Tibial nerve (tissue), 4 donors: ENCODE measurements at regions not wholly inside any gene's neighbourhood (a gene's known extent, or its start where the extent isn't known, plus 50 kb on each side); places are given as distances from the start of the nearest gene placed in this dataset.

Experiments used
- DNase-seq, 2 donors: peaks; one replicate each; pipeline ENCODE4 v3.0.0-alpha.2; 2019; ENCODE audit warnings: low spot score in 2 of 2
- H3K27ac ChIP-seq, 4 donors: fragments of 200-600 bp; sonication (generic) in 3 of 4; one replicate each; pipeline ENCODE4 v1.5.1; 2017 to 2019; ENCODE audit warnings: mild to moderate bottlenecking in 1 of 4
- H3K27me3 ChIP-seq, 2 donors: fragments of 200-600 bp; sonication (generic) in 1 of 2; one replicate each; pipeline versions ENCODE4 v1.5.1 to v1.6.0; 2017 to 2019
- H3K36me3 ChIP-seq, 3 donors: fragments of 200-600 bp; sonication (generic); one replicate each; pipeline ENCODE4 v1.5.1; 2018 to 2019
- H3K4me1 ChIP-seq, 4 donors: fragments of 200-600 bp; sonication (generic) in 3 of 4; one replicate each; pipeline ENCODE4 v1.5.1; 2017 to 2019
- H3K4me3 ChIP-seq, 4 donors: fragments of 200-600 bp; sonication (generic) in 3 of 4; one replicate each; pipeline ENCODE4 v1.5.1; 2017 to 2019; ENCODE audit warnings: mild to moderate bottlenecking in 1 of 4, moderate library complexity in 1 of 4
- H3K9me3 ChIP-seq, 4 donors: fragments of 200-600 bp; sonication (generic) in 3 of 4; one replicate each; pipeline ENCODE4 v1.5.1; 2017 to 2019
- CTCF ChIP-seq, 5 experiments: fragments of 200-600 bp in 3 of 5; fragments of 450-650 bp in 2 of 5; sonication (generic) in 3 of 5; IDR thresholded peaks; one replicate each; pipeline ENCODE4 v1.5.1; 2016 to 2019; ENCODE audit warnings: antibody characterized with exemption in 5 of 5, mild to moderate bottlenecking in 3 of 5, moderate library complexity in 2 of 5
- EP300 ChIP-seq, 2 donors: sonication (generic); formaldehyde crosslinking; IDR thresholded peaks; one replicate each; pipeline ENCODE4 v1.6.1; 2017; ENCODE audit warnings: antibody characterized with exemption in 2 of 2, mild to moderate bottlenecking in 1 of 2
- POLR2A ChIP-seq, 2 donors: fragments of 450-650 bp; IDR thresholded peaks; one replicate each; pipeline ENCODE4 v1.6.1; 2017; ENCODE audit warnings: antibody characterized with exemption in 2 of 2, mild to moderate bottlenecking in 2 of 2, moderate library complexity in 2 of 2
- WGBS, 2 donors: methylation state at CpG; one replicate each; pipeline ENCODE4 v1.1.5; 2018; 5-methylcytosine and 5-hydroxymethylcytosine counted together

GRCh38 chr2:9065901-9066300 lies 62.4 kb upstream of the MBOAT2 start:
- Histone ChIP-seq H3K27me3 (no peaks in the 10 kb centered on the region), H3K4me1 (no peaks in the 10 kb centered on the region), H3K27ac (no peak overlapping the region), H3K36me3 (no peaks in the 10 kb centered on the region), H3K9me3 (peaks cover 0 to 46% (median 3%) of the 10 kb centered on the region in 4 donors), H3K4me3 (no peak overlapping the region)
- 88 to 89% methylated on average over 1 of the region's 1 CpG for WGBS, 2 donors
- DNase-seq = no peak
- TF ChIP-seq CTCF (IDR thresholded peaks at IDR 0.05) (no peak), EP300 (IDR thresholded peaks at IDR 0.05) (no peak), POLR2A (IDR thresholded peaks at IDR 0.05) (no peak)

DNA sequence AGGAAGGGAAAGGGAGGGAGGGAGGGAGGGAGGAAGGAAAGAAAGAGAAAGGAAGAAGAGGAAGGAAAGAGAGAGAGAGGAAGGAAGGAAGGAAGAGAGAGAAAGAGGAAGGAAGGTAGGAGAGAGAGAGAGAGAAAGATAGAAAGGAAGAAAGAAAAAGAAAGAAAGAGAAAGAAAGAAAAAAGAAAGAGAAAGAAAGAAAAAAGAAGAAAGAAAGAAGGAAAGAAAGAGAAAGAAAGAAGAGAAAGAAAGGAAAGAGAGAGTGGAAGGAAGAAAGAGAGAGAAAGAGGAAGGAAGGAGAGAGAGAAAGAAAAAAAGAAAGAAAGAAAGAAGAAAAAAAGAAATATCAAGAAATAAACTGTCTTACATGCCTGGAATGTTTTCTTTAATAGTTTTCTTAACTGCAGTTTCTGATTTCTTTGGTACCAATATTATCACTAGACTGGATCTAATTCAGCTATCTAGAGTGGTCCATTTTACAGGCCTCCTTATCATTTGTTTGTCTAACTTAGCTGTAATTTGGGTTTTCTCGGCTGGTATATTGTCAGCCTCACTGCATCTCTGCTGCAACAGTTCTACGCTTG lies 59.6 kb upstream of the MBOAT2 start:
- WGBS, 2 donors = 60 to 67% methylated on average over 2 of the region's 2 CpGs
- TF ChIP-seq POLR2A (IDR thresholded peaks at IDR 0.05) = no peak
- H3K27ac ChIP-seq = no peak overlapping the region
- peaks cover 0 to 34% (median 3%) of the 10 kb centered on the region in 4 donors for H3K9me3 ChIP-seq
- no peaks in the 10 kb centered on the region for H3K27me3 ChIP-seq
- no peak for DNase-seq
- no peaks in the 10 kb centered on the region for H3K4me1 ChIP-seq
- no peak overlapping the region for H3K4me3 ChIP-seq
- H3K36me3 ChIP-seq = no peaks in the 10 kb centered on the region

DNA sequence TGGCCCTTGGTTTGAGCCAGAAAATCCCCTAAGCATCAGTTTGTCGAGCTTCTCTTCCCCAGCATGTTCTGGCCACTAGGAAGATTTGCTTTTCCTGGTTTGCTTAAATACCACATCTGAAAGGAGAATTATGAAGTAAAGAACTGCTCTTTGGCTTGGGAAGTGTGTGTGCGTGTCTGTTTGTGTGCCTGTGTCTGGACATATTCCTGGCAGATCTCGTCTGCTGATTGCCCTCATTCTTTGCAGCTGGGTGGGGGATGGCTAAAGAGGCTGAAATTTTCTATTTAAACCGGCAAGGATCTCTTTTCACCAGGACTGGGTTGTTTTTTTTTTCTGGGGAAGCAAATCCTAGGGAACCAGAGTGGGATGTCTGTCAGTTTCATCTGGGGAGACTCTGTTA lies 57.3 kb upstream of the MBOAT2 start:
- no peak for TF ChIP-seq EP300 (IDR thresholded peaks at IDR 0.05)
- no peak for TF ChIP-seq POLR2A (IDR thresholded peaks at IDR 0.05)
- TF ChIP-seq CTCF (IDR thresholded peaks at IDR 0.05) = no peak
- Histone ChIP-seq H3K27me3 (no peaks in the 10 kb centered on the region), H3K9me3 (peaks cover 0 to 14% (median 3%) of the 10 kb centered on the region in 4 donors), H3K4me3 (no peak overlapping the region), H3K36me3 (no peaks in the 10 kb centered on the region), H3K27ac (no peak overlapping the region), H3K4me1 (no peaks in the 10 kb centered on the region)
- WGBS, 2 donors = 71 to 80% methylated on average over 4 of the region's 4 CpGs
- no peak for DNase-seq

DNA sequence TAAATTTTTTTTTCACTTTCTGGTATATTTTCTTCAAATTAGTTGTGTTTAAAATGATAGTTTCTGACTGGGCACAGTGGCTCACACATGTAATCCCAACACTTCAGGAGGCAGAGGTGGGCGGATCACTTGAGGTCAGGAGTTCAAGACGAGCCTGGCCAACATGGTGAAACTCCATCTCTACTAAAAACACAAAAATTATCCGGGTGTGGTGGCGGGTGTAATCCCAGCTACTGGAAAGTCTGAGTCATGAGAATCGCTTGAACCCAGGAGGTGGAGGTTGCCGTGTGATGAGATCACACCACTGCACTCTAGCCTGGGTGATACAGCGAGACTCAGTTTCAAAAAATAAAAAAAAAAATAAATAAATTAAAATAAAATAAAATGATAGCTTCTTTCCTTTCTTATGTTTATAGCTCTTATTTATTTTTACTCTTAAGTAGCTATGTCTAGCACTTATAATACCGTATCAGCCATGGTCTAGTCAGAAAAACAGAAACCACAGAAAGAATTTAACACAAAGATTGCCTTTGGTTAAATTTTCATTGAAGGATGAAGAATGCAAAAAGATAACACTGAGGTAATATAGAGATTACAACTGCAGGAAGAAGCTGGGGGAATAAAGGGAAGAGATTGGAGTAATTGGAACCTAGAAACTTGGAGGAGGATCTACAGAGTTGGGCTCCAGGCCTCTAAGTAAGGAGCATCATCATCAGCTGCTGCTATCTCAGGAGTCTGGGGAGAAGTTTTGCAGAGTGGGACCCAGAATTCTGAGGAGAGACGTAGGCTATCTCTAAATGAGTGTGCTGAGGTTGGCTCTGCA lies 54.7 kb upstream of the MBOAT2 start:
- 60 to 72% methylated on average over 9 of the region's 9 CpGs for WGBS, 2 donors
- peak in 1 of 2 donors; percentile 17 for DNase-seq
- H3K27me3 ChIP-seq = no peaks in the 10 kb centered on the region
- TF ChIP-seq POLR2A (IDR thresholded peaks at IDR 0.05) = no peak
- no peak for TF ChIP-seq CTCF (IDR thresholded peaks at IDR 0.05)
- peak in 1 of 2 donors; percentile 11 for TF ChIP-seq EP300 (IDR thresholded peaks at IDR 0.05)
- no peaks in the 10 kb centered on the region for H3K9me3 ChIP-seq
- no peaks in the 10 kb centered on the region for H3K4me1 ChIP-seq
- H3K27ac ChIP-seq = no peak overlapping the region
- H3K36me3 ChIP-seq = no peaks in the 10 kb centered on the region
- no peak overlapping the region for H3K4me3 ChIP-seq

DNA sequence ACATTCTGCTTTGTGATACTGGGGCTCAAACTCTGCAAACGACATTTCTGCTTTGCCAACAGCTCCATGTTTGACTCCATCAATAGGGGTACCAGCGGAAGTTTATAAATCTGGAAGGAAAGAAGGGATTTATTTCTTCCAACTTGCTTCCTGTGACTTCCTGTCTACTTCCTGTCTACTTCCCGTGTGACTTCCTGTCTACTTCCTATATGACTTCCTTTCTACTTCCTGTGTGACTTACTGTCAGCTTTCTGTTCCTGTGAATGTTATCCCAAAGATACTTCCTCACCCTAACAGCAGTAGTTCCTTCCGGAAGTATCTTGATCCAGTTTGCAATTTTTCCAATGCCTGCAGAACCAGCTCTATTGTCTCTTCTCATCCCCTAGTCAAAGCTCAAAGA lies 52.0 kb upstream of the MBOAT2 start:
- no peaks in the 10 kb centered on the region for H3K9me3 ChIP-seq
- H3K27ac ChIP-seq = no peak overlapping the region
- H3K36me3 ChIP-seq = no peaks in the 10 kb centered on the region
- H3K4me3 ChIP-seq = no peak overlapping the region
- no peaks in the 10 kb centered on the region for H3K4me1 ChIP-seq
- H3K27me3 ChIP-seq = no peaks in the 10 kb centered on the region
- WGBS, 2 donors = 82 to 87% methylated on average over 4 of the region's 4 CpGs
- DNase-seq = no peak
- TF ChIP-seq EP300 (IDR thresholded peaks at IDR 0.05) = no peak
- TF ChIP-seq POLR2A (IDR thresholded peaks at IDR 0.05) = no peak
- no peak for TF ChIP-seq CTCF (IDR thresholded peaks at IDR 0.05)
